Activated CD4-positive, alpha-beta T cell treated with anti-CD3 and anti-CD28 coated beads, Interleukin-2, amount 10 ng/mL, durations not matched to agents 7 days and 5 days (primary cell): ENCODE measurements at regions not wholly inside any gene's neighbourhood (a gene's known extent, or its start where the extent isn't known, plus 50 kb on each side); places are given as distances from the start of the nearest gene placed in this dataset.

Source experiments
- CTCF ChIA-PET: fragments of 350-600 bp; sonication (Branson Sonifier 250); formaldehyde crosslinking; loops from one replicate; lab custom pipeline; 2021; ENCODE audit warnings: antibody characterized with exemption; lab: Charles Lee
- POLR2A ChIA-PET: fragments of 350-600 bp; sonication (Branson Sonifier 250); formaldehyde crosslinking; loops from one replicate; lab custom pipeline; 2021; ENCODE audit warnings: antibody characterized with exemption; lab: Charles Lee
- DNase-seq: peaks from one replicate; pipeline ENCODE4 v3.0.0-alpha.2; 2020
- H3K27ac Mint-ChIP-seq: one replicate; pipeline ENCODE4 v1.8.0; 2021; ENCODE audit warnings: mild to moderate bottlenecking, moderate library complexity, mixed read lengths
- H3K27me3 Mint-ChIP-seq: one replicate; pipeline ENCODE4 v1.8.0; 2021; ENCODE audit warnings: mixed read lengths
- H3K36me3 Mint-ChIP-seq: one replicate; pipeline ENCODE4 v1.8.0; 2021; ENCODE audit warnings: low read depth, mixed read lengths
- H3K4me1 Mint-ChIP-seq: one replicate; pipeline ENCODE4 v1.8.0; 2021; ENCODE audit warnings: mixed read lengths
- H3K4me3 Mint-ChIP-seq: one replicate; pipeline ENCODE4 v1.8.0; 2021; ENCODE audit warnings: mild to moderate bottlenecking, moderate library complexity, mixed read lengths
- H3K9me3 Mint-ChIP-seq: one replicate; pipeline ENCODE4 v1.8.0; 2021; ENCODE audit warnings: mixed read lengths

DNA sequence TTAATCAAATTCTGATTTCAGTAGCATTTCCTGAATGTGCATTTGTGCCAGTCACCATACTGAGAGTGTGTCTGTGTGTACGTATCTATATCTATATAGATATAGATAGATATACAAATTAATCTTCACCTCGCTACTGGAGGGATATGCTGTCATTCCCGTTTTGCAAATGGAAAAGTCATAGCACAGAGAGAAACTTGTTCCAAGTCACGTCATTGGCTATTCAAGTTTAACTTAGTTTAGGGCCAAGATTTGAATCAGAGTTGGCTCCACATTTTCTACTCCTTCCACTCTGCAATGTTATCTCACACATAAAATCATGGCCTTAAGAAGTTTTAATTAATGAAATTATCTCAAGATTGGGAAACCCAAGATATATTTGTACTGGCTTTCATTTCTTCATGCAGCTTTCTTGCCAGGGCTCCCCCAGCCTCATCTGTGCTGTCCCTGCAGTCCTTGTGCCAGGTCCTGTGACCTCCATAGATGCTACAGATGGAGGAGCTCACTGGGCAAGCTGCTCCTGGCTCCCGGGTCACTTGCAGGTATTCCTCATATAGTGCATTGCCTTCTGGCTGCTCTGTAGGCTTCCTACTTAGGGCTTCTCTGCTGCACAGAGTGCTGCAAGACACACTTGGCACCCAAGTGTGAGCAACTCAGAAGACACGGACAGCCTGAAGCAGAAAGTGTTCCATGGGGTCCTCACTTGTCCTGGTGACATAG, 245.8 kb downstream of the KCNS3 start:
- no peaks in the 10 kb centered on the region for H3K4me1 Mint-ChIP-seq
- POLR2A ChIA-PET: no interaction called here
- H3K27ac Mint-ChIP-seq: no peak overlapping the region
- CTCF ChIA-PET: no interaction called here
- peaks cover 2% of the 10 kb centered on the region for H3K27me3 Mint-ChIP-seq
- DNase-seq: no peak
- no peaks in the 10 kb centered on the region for H3K36me3 Mint-ChIP-seq
- no peak overlapping the region for H3K4me3 Mint-ChIP-seq
- H3K9me3 Mint-ChIP-seq: no peaks in the 10 kb centered on the region

- no peak for DNase-seq
- no peaks in the 10 kb centered on the region for H3K4me1 Mint-ChIP-seq
- H3K36me3 Mint-ChIP-seq: no peaks in the 10 kb centered on the region
- no peak overlapping the region for H3K4me3 Mint-ChIP-seq
- H3K27ac Mint-ChIP-seq: no peak overlapping the region
- peaks cover 2% of the 10 kb centered on the region for H3K27me3 Mint-ChIP-seq
- ChIA-PET CTCF (no interaction called here), POLR2A (no interaction called here)
- H3K9me3 Mint-ChIP-seq: no peaks in the 10 kb centered on the region
Measured at GRCh38 chr2:18123577-18123976, 245.1 kb downstream of the KCNS3 start.

DNA sequence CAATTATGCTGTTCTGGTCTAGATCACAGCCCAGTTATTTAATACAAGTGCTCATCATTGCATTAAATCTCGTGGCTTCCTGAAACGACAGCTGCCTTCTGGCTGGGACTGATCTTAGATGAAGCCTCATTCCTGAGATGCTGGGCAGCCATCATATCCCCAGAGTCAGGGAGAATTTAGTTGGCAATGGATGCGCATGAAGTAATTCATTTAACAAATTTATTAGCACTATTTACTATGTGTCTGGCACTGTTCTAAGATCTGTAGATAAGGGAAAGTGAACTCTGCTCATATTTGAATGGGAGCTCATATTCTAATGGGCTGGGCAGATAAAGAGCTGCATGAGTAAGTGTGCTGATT, 244.7 kb downstream of the KCNS3 start:
- H3K9me3 Mint-ChIP-seq: no peaks in the 10 kb centered on the region
- H3K4me3 Mint-ChIP-seq: no peak overlapping the region
- no peak for DNase-seq
- POLR2A ChIA-PET: no interaction called here
- no peaks in the 10 kb centered on the region for H3K4me1 Mint-ChIP-seq
- H3K27me3 Mint-ChIP-seq: peaks cover 2% of the 10 kb centered on the region
- CTCF ChIA-PET: no interaction called here
- H3K27ac Mint-ChIP-seq: no peak overlapping the region
- no peaks in the 10 kb centered on the region for H3K36me3 Mint-ChIP-seq

DNA sequence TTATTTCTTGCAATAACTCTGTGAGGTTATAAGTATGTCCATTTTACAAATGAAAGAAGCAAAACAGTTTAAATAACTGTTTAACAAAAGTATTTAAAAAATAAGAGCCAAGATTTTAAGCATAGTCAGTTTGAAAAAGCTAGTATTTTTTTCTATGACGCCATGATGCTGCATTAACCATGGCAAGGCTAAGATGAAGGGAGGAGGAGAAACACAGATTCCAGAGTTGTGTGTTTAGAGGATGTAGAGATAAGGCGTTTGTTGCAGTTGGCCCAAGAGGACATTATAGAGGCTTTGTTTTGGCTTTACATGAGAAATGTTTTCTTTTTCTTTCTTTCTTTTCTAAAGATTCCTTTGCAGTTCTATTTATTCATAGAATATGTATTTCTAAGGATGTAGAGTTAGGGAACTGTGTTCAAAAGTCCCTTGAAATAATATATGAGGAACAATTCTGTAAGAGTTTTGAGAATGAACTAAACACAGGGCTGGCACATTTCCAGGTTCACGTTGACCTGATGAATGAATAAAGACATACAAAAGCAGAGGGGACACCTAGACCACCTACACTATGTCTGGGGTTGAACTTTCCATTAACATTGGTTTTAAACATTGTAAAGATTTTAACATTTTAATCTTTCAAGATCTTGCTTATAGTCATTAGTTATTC, 244.2 kb downstream of the KCNS3 start:
- no peak for DNase-seq
- H3K27me3 Mint-ChIP-seq: peaks cover 2% of the 10 kb centered on the region
- ChIA-PET POLR2A (no interaction called here), CTCF (no interaction called here)
- no peak overlapping the region for H3K27ac Mint-ChIP-seq
- no peaks in the 10 kb centered on the region for H3K9me3 Mint-ChIP-seq
- no peaks in the 10 kb centered on the region for H3K36me3 Mint-ChIP-seq
- no peak overlapping the region for H3K4me3 Mint-ChIP-seq
- no peaks in the 10 kb centered on the region for H3K4me1 Mint-ChIP-seq

DNA sequence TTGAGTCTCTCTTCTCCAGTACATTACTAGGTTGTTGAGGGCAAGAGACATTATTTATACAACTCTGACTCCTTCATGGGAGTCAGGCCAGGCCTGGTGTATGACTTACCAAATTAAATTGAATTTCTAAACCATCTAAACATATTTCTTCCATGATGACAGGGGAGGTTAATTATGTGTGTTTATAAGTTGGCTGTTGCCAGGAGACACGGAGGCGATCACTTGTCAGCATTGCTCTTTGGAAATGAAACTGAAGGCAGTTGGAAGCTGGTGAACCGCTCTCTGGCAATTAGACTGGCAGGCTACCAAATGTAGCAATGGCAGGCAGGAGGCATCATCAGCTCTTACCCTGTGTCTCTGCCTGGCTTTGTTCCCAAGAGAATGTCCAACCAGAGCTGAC, 241.4 kb downstream of the KCNS3 start:
- POLR2A ChIA-PET: no interaction called here
- Mint-ChIP-seq H3K9me3 (no peaks in the 10 kb centered on the region), H3K4me3 (no peak overlapping the region), H3K36me3 (no peaks in the 10 kb centered on the region), H3K4me1 (no peaks in the 10 kb centered on the region), H3K27ac (no peak overlapping the region), H3K27me3 (peaks cover 2% of the 10 kb centered on the region)
- no peak for DNase-seq
- CTCF ChIA-PET: no interaction called here

DNA sequence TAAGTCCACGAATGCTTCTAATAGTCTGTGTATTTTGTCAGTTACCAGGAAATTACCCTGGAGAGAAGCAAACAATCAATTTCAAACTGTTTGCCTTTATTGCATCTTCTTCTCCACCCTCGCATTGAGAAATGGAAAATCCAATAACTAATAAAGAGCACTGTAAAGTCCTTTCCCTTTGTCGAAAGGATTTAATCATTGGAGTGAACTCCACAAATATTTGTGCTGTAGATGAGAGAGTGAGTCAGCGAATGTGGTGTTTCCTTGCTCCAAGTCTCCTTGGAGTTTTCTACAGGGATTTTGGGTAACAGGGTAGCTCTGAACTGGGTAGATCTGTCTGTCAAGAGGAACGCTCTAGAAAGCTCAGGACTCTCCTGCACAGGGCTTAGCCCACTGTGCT, 240.2 kb downstream of the KCNS3 start:
- CTCF ChIA-PET: no interaction called here
- H3K4me3 Mint-ChIP-seq: no peak overlapping the region
- DNase-seq: no peak
- H3K27ac Mint-ChIP-seq: no peak overlapping the region
- POLR2A ChIA-PET: no interaction called here
- H3K9me3 Mint-ChIP-seq: no peaks in the 10 kb centered on the region
- no peaks in the 10 kb centered on the region for H3K36me3 Mint-ChIP-seq
- no peaks in the 10 kb centered on the region for H3K4me1 Mint-ChIP-seq
- peaks cover 2% of the 10 kb centered on the region for H3K27me3 Mint-ChIP-seq

GRCh38 chr2:18117592-18117991, 239.1 kb downstream of the KCNS3 start:
- Mint-ChIP-seq H3K27ac (no peak overlapping the region), H3K36me3 (no peaks in the 10 kb centered on the region)

GRCh38 chr2:18110222-18110621, 231.8 kb downstream of the KCNS3 start:
- Mint-ChIP-seq H3K27ac (no peak overlapping the region), H3K4me3 (no peak overlapping the region), H3K9me3 (no peaks in the 10 kb centered on the region), H3K36me3 (no peaks in the 10 kb centered on the region), H3K27me3 (peaks cover 2% of the 10 kb centered on the region), H3K4me1 (no peaks in the 10 kb centered on the region)
- ChIA-PET POLR2A (no interaction called here), CTCF (no interaction called here)
- DNase-seq: no peak

More at GRCh38 chr2:18117592-18117991, 239.1 kb downstream of the KCNS3 start:
- ChIA-PET POLR2A (no interaction called here), CTCF (interaction anchor here (0.6 kb wide), 1 partner anchor 446 kb away, joined by 3 read pairs; no protein-coding TSS in a partner anchor)
- H3K27me3 Mint-ChIP-seq: no peaks in the 10 kb centered on the region
- peak; percentile 7 for DNase-seq
- no peaks in the 10 kb centered on the region for H3K9me3 Mint-ChIP-seq
- H3K4me3 Mint-ChIP-seq: no peak overlapping the region
- H3K4me1 Mint-ChIP-seq: no peaks in the 10 kb centered on the region

GRCh38 chr2:18106841-18107240, 228.4 kb downstream of the KCNS3 start:
- ChIA-PET POLR2A (no interaction called here), CTCF (no interaction called here)
- Mint-ChIP-seq H3K4me1 (no peaks in the 10 kb centered on the region), H3K27ac (no peak overlapping the region), H3K36me3 (no peaks in the 10 kb centered on the region), H3K27me3 (peaks cover 2% of the 10 kb centered on the region), H3K4me3 (no peak overlapping the region), H3K9me3 (no peaks in the 10 kb centered on the region)
- no peak for DNase-seq

- H3K27ac Mint-ChIP-seq: no peak overlapping the region
- no peak overlapping the region for H3K4me3 Mint-ChIP-seq
- no peaks in the 10 kb centered on the region for H3K4me1 Mint-ChIP-seq
- peaks cover 2% of the 10 kb centered on the region for H3K27me3 Mint-ChIP-seq
- DNase-seq: no peak
- POLR2A ChIA-PET: no interaction called here
- CTCF ChIA-PET: no interaction called here
- no peaks in the 10 kb centered on the region for H3K36me3 Mint-ChIP-seq
- H3K9me3 Mint-ChIP-seq: no peaks in the 10 kb centered on the region
Measured at GRCh38 chr2:18105929-18106328, 227.5 kb downstream of the KCNS3 start.

GRCh38 chr2:18104595-18105224, 226.2 kb downstream of the KCNS3 start:
- Mint-ChIP-seq H3K4me1 (no peaks in the 10 kb centered on the region), H3K27ac (no peak overlapping the region), H3K9me3 (no peaks in the 10 kb centered on the region), H3K36me3 (no peaks in the 10 kb centered on the region), H3K4me3 (no peak overlapping the region), H3K27me3 (no peaks in the 10 kb centered on the region)
- CTCF ChIA-PET: no interaction called here
- DNase-seq: no peak
- POLR2A ChIA-PET: no interaction called here

DNA sequence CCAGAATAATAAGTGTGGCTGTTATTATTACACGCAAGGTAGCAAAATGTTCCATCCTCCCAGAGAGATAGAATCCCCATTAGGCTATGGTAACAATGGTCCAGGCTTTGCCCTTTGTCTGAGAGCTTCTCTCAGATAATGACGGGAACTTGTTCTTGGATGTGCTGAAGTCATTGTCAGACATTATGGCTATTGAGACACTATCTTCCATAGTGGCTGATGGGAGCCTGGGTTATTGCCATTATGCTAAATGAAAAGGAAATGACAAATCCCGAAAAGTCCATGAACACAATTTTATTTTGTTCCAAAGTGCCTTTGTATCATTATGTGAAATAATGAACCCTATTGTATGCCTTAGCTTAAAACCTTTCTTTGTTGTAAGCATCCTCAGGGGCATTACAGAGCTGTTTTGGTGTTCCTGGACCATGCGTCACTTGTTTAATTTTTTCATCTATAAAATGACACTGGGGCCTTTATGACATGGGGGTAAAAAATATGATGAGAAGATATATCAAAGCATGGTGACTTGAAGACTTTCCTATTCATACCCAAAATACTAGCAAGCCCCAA, 218.5 kb downstream of the KCNS3 start:
- H3K4me3 Mint-ChIP-seq: no peak overlapping the region
- H3K36me3 Mint-ChIP-seq: no peaks in the 10 kb centered on the region
- ChIA-PET CTCF (no interaction called here), POLR2A (no interaction called here)
- DNase-seq: no peak
- no peaks in the 10 kb centered on the region for H3K27me3 Mint-ChIP-seq
- no peak overlapping the region for H3K27ac Mint-ChIP-seq
- H3K4me1 Mint-ChIP-seq: no peaks in the 10 kb centered on the region
- H3K9me3 Mint-ChIP-seq: no peaks in the 10 kb centered on the region

DNA sequence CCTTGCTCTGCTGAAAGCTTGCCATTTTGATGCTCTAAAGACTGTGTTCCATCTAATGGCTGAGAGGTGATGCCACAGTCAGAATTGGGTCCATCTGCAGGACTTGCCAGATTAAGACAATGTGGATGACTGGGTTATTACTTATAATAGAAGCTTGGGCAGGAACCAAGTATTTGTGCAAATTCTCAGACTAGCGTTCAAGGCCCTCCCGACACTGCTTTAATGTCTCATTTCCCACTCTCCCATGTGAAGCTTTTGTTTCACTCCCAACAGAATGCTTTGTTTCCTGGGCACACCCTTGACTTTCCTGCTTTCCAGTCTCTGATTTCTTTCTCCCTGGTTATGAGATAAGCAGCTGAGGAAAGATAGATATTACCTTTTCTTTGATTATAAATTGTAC, 215.8 kb downstream of the KCNS3 start:
- ChIA-PET POLR2A (no interaction called here), CTCF (no interaction called here)
- Mint-ChIP-seq H3K36me3 (no peaks in the 10 kb centered on the region), H3K9me3 (no peaks in the 10 kb centered on the region), H3K27ac (no peak overlapping the region), H3K4me1 (no peaks in the 10 kb centered on the region), H3K4me3 (no peak overlapping the region), H3K27me3 (peaks cover 2% of the 10 kb centered on the region)
- DNase-seq: no peak
